Middle frontal gyrus (tissue), 1 donor: ENCODE measurements at regions not wholly inside any gene's neighbourhood (a gene's known extent, or its start where the extent isn't known, plus 50 kb on each side); places are given as distances from the start of the nearest gene placed in this dataset.

Experiments
- DNase-seq: peaks from one replicate; pipeline ENCODE4 v3.0.0-alpha.2; 2015; ENCODE audit warnings: low spot score; ENCODE audit errors: extremely low spot score

DNA sequence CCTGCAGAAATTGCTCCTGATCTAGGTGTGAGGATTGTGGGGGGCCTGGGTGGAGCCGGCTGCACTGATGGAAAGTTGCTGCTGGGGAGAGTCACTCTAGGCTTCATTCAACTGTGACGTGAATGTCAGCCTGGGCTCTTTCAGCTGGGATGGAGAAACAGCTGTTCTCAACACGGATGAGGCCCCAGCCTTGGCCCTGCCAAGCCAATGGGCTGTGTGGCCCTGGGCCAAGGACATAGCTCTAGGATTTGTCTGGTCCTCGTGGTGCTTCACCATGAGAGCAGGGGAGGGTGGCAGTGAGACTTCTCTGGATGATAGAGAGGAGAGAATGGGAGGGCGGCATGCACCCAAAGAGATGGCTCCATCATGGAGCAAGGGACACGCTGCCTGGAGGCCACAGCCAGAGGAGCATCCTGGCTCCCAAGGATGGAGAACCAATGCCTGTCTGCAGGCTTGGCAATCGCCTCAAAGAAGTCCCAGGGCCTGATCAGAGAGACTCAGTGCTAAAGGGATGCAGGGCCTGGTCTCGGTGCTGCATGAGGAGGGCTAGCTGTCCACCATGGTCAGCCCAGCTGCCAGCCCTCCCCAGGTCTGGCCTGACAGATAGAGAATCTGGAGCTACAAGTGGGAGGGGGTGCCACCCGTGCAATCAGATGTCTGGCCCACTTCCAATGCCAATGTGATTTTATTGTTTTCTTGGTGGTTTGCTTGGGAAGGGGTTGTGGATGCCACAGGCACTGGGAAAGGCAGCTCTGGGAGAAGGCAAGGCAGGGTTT, 141.0 kb downstream of the GADD45G start:
- no peak for DNase-seq

DNA sequence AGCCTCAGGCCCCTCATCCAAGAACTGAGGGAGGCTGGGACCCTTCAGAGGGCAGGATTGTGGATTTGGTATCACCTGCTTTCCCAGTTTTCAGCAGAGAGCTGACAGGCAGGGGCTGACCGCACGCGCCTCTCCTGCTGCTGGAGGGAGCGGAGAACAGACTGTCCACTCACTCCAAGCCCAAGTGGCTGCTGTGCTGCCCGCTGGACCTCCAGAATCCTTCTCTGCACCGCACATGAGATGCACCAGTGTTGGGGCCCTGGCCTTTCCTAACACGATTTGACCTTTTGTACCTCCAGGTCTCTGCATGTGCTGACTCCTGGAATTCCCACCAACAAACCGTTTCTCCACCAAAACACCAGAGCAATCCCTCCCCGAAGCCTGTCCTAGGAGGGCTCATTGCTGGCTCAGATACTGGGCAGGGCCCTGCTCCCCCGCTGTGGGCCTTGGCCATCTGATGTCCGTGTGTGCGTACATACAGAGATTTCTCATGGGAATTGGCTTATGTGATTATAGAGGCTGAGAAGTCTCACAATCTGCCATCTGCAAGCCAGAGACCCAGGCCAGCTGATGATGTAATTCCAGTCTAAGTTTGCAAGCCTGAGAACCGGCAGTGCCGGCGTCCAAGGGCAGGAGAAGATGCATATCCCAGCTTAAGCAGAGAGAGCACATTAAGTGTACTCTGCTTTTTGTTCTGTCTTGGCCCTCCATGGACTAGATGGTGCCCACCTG, 141.7 kb downstream of the GADD45G start:
- no peak for DNase-seq

DNA sequence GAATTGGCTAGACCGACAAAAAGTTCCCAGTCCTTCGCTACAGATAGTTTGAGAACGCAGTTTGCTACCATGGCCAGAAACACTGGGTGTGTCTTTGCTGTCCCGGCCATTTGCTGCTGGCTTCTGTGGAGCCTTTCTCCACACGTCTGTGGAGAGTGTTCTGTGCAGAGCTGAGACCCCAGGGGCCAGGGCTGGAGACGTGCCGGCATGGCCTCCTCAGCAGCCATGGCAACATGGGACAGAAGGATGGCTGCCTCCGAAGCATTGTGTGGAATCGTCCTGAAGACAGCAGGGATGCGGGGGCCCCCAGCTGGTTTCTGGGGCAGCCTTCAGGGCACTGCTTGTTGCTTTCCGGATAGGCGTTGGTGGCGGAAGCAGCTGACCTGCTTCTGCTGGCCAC, 142.8 kb downstream of the GADD45G start:
- DNase-seq: no peak

DNA sequence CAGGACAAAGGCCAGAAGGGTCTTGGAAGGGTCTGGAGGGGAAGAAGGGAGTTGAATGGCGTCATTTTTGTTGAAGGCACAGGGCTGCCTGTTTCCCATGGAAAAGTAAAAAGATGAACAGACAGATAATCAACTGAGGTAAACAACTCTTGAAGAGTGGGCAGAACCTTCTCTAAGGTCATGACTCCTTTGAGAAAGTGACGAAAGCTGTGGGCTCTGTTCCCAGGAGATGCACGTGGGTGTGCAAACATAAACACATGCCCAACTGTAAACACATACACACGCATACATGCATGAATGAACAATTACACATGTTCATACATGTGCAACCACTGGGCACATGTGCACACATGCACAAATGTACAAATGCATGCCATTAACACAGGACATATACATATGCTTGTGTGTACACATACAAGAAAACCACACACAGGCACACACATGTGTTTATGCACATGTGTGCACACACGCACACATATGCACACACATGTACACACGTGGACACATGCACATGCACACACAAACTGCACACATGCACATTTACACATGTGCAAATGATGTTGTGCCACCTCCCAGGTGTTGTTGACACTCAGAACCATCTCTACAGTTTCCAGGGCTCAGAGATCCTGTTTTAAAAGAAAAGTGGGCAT, 143.3 kb downstream of the GADD45G start:
- DNase-seq: no peak

DNA sequence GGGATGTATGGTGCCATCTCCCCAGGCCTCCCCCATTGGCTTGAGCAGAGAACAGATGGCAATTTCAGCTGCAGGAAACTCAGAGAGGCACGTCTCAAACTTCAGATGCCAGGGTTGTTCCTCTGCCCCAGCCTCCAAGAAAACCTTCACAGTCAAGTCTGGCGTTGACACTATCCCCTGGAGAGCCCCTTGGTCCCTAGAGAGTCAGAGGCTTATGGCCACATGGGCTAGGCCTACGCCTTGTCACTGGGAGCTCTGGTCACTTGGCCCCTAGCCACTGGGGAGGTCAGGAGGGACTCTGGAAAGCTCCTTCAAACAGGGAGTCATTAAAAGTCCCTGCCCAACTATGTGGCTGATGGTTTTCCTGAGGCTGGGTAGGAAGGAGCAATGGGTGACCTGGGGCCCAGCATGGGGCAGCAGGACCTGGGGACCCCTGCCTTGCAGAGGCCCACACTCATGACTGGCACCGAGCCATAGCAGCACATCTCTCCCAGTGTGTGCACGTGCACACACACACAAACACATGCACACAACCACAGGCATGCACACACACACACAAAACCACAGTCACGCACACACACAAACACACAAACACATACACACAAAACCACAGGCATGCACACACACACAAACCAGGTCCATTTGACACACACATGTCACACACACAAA, 144.2 kb downstream of the GADD45G start:
- DNase-seq: no peak

DNA sequence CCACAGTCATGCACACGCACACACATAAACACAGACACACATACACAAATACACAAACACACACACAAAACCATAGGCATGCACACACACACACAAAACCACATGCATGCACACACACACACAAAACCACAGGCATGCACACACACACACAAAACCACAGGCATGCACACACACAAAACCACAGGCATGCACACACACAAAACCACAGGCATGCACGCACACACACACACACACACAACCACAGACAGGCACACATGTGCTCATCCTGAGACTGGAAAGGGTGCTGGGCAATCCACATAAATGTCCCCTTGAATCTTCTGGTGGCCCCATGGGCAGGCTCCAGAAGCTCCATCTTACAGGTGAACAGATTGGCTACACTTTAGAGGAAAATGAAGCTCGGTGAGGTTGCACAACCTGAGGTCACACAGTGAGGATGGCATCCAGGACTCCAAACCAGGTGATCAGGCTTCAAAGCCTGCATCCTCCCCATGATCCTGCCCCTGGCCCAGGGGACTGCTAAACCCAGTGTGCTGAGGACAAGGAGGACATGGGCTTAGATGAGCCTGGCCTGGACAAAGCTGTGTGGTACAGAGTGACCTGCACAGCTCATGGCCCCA, 144.8 kb downstream of the GADD45G start:
- no peak for DNase-seq

DNA sequence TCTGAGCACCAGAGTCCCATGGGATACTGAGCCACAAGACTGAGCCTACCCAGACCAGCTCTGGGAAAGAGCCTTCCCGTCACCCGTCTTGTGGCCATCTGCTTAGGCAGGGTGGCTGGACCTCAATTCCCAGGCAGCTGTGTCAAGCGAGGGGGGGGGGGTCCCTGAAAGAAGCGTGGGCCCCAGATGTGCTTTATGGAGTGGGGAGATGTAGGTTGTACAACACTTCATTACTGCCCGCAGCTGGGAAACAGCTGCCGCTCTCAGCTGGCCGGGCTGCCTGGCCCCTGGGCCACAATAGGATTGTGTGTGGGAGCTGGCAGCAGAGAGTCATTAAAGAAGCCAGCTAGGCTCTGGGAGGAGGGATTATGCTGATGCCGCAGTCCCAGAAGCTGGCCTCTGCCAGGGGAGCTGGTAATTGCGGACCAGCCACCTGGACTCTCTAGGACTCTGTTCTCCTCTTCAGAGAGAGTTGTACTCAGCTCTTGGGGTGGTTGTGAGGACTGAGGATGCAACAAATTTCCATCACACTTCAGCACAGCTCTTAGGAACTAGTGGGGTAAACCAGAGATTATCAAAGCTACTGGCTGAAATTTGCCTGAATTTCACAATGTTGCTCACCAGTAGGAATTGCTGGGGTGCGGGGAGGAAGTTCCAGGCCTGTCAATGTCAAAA, 145.4 kb downstream of the GADD45G start:
- peak; percentile 3 for DNase-seq

DNA sequence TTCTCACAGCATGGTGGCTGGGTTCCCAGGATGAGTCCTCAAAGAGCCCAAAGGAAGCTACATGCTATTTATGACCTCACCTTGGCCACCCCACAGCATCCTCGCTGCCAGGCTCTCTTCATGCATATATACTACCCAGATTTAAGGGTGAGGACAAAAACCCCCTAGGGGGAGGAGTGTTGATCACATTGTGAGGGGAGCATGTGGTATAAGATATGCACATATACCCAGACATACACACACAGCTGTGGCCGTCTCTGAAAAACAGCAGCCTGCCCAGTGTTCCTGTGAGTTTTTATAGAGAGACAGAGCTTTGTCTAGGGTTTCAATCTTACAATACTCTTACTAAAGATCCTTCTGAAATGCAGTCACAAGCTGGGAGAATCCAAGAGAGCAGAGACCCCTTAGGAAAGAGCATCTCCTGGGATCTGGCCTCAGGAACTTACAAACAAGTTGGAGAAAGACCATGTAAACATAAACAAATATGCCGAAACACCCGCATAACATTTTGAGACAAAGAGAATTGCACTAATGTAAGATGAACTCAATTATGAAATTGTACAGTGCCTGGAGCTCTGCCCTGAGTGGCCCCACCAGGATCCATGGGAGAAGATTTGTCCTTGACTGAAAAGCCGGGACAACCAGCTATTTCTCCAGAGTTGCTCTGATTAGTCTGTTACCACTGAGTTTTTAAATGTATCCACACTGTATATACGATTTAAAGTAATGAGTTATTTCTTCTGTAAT, 146.4 kb downstream of the GADD45G start:
- DNase-seq: no peak

DNA sequence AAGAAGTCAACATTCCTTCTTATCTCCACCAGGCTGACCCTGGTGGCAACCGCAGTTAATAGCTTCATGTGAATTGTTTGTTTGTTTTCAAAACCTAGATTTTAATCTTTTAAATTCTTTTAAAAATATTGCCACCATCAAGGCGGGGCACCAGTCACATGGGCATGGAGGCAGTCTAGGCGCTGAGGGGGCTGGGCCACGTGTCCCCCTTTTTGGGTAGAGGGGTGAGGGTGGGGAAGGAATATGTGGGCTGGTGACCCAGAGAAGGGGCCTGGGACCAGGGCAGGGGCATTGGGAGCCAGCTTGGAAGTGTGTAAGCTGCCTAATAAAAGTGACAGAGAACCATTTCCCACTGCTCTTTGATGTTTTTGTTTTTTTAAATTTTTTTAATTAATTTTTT, 147.3 kb downstream of the GADD45G start:
- no peak for DNase-seq

DNA sequence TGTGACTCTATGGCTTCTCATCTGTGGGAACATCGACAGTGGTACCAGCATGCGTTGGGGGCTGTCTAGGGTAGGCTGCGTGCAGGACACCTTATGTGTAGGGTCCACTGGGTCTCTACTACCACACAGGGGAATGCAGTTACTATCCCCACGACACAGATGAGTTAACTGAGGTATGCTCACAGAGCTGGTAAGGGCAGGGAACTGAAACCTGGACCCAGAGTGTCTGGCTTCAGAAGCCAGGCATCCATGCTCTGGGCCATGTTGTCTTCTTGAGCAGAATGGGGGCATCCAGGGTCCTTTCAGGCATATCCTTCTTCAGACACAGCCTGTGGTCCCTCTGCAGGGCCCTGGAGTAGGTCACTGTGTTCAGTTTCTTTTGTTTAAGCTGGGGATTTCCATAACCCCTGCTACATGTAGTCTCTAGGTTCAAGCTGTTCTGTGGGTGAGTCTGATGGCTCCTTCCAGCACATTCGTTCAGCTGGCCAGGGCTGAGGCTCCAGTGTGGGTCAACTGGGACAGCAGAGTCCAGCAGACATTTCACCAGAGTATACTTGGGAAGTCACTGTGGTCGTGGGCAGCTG, 148.8 kb downstream of the GADD45G start:
- no peak for DNase-seq

DNA sequence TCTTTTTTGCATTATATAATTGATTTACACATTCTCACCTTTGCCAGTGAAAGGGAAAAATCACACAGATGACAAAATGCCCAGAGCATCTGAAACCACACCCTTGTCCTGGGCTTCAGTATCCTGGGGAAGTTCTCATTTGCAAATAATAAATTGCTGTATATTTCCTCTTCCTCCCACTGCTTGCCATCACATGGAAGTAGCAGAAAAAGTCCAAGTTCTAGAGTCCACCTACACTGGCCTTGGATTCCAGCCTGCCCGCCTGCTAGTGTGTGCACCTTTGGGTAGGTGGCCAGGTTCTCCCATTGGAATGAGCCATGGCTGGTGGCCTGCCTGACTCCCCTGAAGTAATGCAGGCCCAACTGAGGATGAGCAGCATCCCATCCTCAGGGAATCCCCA, 149.4 kb downstream of the GADD45G start:
- DNase-seq: no peak

DNA sequence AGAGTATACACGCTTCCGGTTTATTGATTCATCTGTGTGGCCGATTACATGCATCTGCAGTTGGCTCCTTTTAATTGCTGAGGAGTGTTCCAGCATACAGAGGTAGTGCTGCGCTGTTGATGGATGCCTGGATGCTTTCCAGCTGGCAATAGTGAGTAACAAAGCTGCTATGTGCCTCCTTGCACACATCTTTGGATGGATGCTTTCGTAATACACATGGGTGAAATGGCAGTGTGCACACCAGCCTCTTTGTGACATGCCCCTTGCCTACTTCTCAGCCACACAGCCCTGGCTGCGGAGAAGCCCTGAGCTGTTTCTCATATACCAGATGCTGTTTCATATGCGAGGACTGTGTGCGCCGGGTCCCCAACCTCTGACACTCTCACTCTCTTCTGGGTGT, 151.0 kb downstream of the GADD45G start:
- no peak for DNase-seq

DNA sequence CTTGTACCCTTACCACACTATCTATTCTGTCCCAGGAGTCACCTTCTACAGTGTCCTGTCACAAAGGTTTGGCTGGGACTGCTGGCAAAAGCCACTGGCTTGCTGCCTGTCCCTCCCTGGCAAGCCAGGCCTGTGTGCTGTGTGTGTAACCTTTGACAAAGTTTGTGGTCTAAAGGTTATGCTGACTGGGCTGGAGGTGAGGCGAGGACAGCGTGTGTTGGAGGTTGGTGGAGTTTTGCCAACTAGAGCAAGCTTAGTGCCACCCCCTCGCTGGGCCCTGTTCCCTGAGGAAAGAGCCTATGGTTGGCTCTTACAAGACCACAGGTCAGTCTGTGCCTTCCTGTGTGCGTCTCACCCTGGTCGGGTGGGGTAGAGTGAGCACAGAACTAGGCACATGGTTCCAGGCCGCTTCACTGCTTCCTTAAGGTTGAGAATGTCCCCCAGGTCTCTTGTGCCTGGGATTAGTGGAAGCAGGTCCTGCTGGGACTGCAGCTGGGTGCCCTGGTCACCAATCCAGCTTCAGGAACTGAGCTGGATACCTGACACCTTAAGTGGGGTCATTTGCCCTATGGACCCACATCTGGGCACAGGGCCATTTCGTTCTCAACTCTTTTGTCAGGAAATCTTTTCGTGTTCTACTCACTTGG, 152.2 kb downstream of the GADD45G start:
- no peak for DNase-seq

DNA sequence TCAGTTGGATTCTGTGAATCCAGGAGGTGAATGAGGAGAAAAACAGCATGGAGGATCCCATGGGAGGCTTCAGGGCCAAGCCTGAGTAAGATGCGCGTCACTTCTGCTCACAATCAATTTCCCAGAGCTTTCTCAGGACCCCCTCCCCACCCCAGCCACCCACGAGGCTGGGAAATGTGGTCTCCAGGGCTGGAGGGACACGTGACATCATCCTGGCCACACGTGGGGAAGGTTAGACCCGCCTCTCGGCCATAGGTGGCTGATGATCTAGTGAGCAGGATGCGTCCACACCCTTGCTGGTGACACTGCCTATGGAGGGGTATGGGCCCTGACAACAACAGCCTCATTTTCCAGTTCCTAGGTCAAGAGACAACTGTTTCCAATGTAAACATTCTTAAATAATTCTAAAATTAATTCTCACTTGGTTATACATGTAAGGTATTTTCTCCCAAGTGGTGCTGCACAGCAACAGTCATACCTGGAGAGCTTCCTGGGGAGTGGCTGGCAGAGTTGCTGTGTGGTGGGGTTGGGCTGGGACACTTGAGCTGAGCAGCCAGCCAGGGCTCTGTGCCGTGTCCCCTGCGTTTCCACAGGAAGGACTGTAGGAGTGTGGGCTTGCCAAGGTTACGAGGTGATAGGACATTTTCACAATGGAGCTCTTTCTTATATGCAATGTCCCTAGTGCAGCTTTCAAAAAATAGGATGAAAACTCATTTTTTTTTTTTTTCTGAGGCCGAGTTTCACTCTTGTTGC, 153.1 kb downstream of the GADD45G start:
- no peak for DNase-seq

DNA sequence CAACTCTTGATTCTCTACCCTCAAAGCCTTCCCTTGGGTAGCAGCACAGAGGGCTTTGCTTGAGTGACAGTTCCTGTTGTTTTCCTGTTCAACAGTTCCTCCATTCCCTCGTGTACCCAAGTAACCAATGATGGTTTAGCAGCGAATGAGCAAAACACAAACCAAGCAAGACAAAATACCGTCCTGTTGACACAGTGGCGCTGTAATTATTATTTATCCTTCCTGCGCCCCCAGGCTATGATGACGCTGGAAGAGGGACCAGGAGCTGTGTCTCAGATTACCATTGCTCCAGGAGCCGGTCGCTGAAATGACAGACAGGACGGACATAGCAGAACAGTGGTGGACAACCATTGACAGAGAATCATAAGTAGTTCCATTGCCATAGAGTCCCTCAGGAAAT, 154.8 kb downstream of the GADD45G start:
- no peak for DNase-seq

DNA sequence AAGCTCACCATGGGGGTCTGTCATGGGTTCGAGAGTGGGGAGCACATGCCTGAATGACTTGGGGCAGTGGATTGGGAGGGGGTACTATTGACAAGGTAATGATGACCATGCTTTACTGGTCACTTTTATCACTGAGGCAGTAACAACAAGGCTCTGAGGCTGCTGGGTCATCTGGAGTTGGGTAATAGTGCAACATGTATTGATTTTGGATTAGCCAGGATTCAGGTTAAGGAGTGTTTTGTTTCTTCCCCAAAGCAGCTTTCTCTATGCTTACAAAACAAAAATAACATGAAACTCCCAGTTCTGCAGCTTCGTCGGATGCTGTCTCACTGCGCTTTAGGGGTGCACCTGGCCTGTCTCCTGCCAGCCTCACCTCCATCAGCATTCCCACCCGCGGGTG, 155.3 kb downstream of the GADD45G start:
- no peak for DNase-seq

DNA sequence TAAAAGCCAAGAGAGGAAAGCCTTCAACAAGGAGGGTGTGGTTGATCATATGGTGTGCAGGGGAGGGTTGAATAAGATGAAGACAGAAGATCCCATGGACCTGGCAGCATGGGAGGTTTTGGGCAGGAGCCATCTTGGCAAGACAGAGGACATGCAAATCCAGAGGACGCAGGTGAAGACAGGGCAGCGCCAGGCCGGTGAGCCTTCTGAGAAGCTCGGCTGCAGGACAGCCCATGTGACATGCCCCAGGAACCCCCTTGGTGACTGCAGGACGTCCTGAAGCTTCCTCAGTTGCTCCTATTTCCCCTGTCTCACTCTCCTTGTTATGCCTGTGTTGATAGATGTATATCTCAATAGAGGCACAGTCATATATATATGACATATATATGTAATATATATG, 159.4 kb downstream of the GADD45G start:
- no peak for DNase-seq

DNA sequence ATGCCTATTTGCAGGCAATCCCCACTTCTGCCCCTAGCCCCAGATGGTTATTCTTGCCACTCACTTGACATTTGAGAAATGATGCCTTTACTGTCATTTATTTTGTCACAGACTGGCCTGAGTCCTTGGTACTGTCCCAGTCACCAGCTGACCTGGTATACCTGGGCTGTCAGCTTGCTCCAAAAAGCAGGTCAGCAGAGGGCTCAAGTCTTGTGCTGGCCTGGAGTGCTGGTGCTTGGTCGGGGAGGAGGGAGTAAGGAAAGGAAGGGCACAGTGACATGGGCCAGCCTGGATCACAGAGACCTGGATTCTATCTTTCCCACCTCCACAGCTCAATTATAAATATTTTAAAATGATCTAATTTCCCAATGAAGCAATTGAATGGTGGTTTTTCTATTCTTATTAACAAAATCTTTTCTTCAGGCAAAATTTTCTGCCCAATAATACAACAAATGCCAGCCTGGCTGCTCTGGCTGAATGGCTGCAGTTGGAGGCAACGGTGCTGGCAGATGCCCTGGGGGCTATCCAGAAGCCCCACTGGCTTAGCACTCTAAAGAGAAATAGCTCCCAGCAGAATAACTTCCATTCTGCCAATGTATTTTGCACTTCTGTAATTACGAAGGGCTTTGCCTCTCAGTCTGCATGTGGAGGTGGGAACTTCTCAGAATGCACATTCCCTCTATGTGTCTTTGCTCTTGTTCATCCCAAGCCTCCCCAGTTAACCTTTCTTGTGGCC, 160.6 kb downstream of the GADD45G start:
- no peak for DNase-seq
